ENCODE measurements at regions not wholly inside any gene's neighbourhood (a gene's known extent, or its start where the extent isn't known, plus 50 kb on each side); places are given as distances from the start of the nearest gene placed in this dataset.
"Not testable (repeated sequence)": the region's sequence is repeated elsewhere in the genome, so short reads cannot be mapped to it uniquely, and the experiment has no call there.

GRCh38 chr12:13924286-13924685, 57.1 kb downstream of the GRIN2B start:
- no peak overlapping the region for H3K4me3 ChIP-seq (ENCODE audit: low read length)
- H3K36me3 ChIP-seq (ENCODE audit: control insufficient read depth, insufficient read depth, low read length), result no peaks in the 10 kb centered on the region
- H3K9me3 ChIP-seq (ENCODE audit: control insufficient read depth, low read length), result no peaks in the 10 kb centered on the region

GRCh38 chr12:13918897-13919296, 62.5 kb downstream of the GRIN2B start:
- Histone ChIP-seq H3K9ac (ENCODE audit: low read length) (no peak overlapping the region), H3K27me3 (ENCODE audit: control insufficient read depth, insufficient read depth, low read length) (no peaks in the 10 kb centered on the region), H3K9me3 (ENCODE audit: control insufficient read depth, low read length) (no peaks in the 10 kb centered on the region), H3K4me1 (ENCODE audit: control insufficient read depth, insufficient read depth, low read length) (peaks cover 9% of the 10 kb centered on the region), H3K4me3 (ENCODE audit: low read length) (no peak overlapping the region), H3K36me3 (ENCODE audit: control insufficient read depth, insufficient read depth, low read length) (no peaks in the 10 kb centered on the region)

More at GRCh38 chr12:13924286-13924685, 57.1 kb downstream of the GRIN2B start:
- no peaks in the 10 kb centered on the region for H3K4me1 ChIP-seq (ENCODE audit: control insufficient read depth, insufficient read depth, low read length)
- H3K27me3 ChIP-seq (ENCODE audit: control insufficient read depth, insufficient read depth, low read length), result no peaks in the 10 kb centered on the region
- H3K9ac ChIP-seq (ENCODE audit: low read length), result no peak overlapping the region

- Histone ChIP-seq H3K4me1 (ENCODE audit: control insufficient read depth, insufficient read depth, low read length) (peaks cover 9% of the 10 kb centered on the region), H3K9me3 (ENCODE audit: control insufficient read depth, low read length) (no peaks in the 10 kb centered on the region), H3K9ac (ENCODE audit: low read length) (no peak overlapping the region)
Observed at GRCh38 chr12:13915096-13915495, 66.3 kb downstream of the GRIN2B start.

GRCh38 chr12:13913371-13913770, 68.0 kb downstream of the GRIN2B start:
- H3K36me3 ChIP-seq (ENCODE audit: control insufficient read depth, insufficient read depth, low read length), result no peaks in the 10 kb centered on the region

More at GRCh38 chr12:13915096-13915495, 66.3 kb downstream of the GRIN2B start:
- Histone ChIP-seq H3K36me3 (ENCODE audit: control insufficient read depth, insufficient read depth, low read length) (no peaks in the 10 kb centered on the region), H3K27me3 (ENCODE audit: control insufficient read depth, insufficient read depth, low read length) (no peaks in the 10 kb centered on the region), H3K4me3 (ENCODE audit: low read length) (no peak overlapping the region)

GRCh38 chr12:13911756-13912554, 69.4 kb downstream of the GRIN2B start:
- Histone ChIP-seq H3K27me3 (ENCODE audit: control insufficient read depth, insufficient read depth, low read length) (no peaks in the 10 kb centered on the region), H3K36me3 (ENCODE audit: control insufficient read depth, insufficient read depth, low read length) (no peaks in the 10 kb centered on the region), H3K4me1 (ENCODE audit: control insufficient read depth, insufficient read depth, low read length) (peaks cover 9% of the 10 kb centered on the region), H3K4me3 (ENCODE audit: low read length) (no peak overlapping the region), H3K9me3 (ENCODE audit: control insufficient read depth, low read length) (no peaks in the 10 kb centered on the region), H3K9ac (ENCODE audit: low read length) (no peak overlapping the region)

More at GRCh38 chr12:13913371-13913770, 68.0 kb downstream of the GRIN2B start:
- H3K9me3 ChIP-seq (ENCODE audit: control insufficient read depth, low read length), result no peaks in the 10 kb centered on the region
- peaks cover 9% of the 10 kb centered on the region for H3K4me1 ChIP-seq (ENCODE audit: control insufficient read depth, insufficient read depth, low read length)
- no peaks in the 10 kb centered on the region for H3K27me3 ChIP-seq (ENCODE audit: control insufficient read depth, insufficient read depth, low read length)
- H3K9ac ChIP-seq (ENCODE audit: low read length), result no peak overlapping the region
- no peak overlapping the region for H3K4me3 ChIP-seq (ENCODE audit: low read length)

DNA sequence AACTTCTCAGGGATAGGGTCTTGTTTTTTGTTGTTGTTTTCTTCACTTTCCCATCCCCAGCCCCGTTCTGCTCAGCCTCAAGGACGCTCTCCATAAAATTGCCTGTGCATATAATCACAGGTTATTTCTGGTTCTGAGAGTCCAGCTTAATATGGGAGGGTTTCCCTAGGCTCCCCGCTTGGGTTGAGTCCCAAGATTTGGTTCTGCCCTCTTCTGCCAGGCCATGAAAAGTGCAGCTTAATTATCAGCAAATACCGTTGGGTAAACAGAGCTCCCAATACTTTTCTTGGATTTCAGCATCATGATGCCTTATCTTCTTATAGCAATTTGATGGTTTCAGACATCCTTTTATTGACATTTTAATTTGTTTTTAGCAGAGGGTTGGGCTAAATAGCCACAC, 75.6 kb downstream of the GRIN2B start:
- Histone ChIP-seq H3K36me3 (ENCODE audit: control insufficient read depth, insufficient read depth, low read length) (no peaks in the 10 kb centered on the region), H3K9ac (ENCODE audit: low read length) (no peak overlapping the region), H3K9me3 (ENCODE audit: control insufficient read depth, low read length) (no peaks in the 10 kb centered on the region), H3K4me1 (ENCODE audit: control insufficient read depth, insufficient read depth, low read length) (no peaks in the 10 kb centered on the region), H3K27me3 (ENCODE audit: control insufficient read depth, insufficient read depth, low read length) (no peaks in the 10 kb centered on the region), H3K4me3 (ENCODE audit: low read length) (no peak overlapping the region)

DNA sequence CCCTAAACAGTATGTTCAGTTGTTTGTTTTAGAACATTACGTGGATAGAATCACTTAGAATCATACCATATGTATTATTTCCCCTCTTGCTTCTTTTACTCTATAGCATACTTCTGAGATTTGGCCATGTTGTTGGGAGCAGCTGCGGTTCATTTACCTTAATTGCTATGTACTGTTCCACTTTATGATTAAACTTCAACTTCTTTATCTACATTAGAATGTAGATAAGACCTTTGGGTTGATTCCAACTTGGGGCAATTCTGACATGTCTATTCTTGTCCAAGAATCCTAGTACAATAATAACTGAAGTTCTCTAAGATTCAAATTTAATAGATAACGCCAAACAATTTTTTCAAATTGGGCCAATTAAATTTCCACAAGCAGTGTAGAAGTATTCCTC, 80.7 kb downstream of the GRIN2B start:
- H3K9me3 ChIP-seq (ENCODE audit: control insufficient read depth, low read length), result no peaks in the 10 kb centered on the region
- H3K4me3 ChIP-seq (ENCODE audit: low read length), result no peak overlapping the region
- H3K27me3 ChIP-seq (ENCODE audit: control insufficient read depth, insufficient read depth, low read length), result no peaks in the 10 kb centered on the region
- H3K9ac ChIP-seq (ENCODE audit: low read length), result no peak overlapping the region
- peaks cover under 1% of the 10 kb centered on the region for H3K4me1 ChIP-seq (ENCODE audit: control insufficient read depth, insufficient read depth, low read length)
- H3K36me3 ChIP-seq (ENCODE audit: control insufficient read depth, insufficient read depth, low read length), result no peaks in the 10 kb centered on the region

GRCh38 chr12:13898387-13898786, 83.0 kb downstream of the GRIN2B start:
- not testable (repeated sequence) for H3K4me3 ChIP-seq (ENCODE audit: low read length); H3K36me3 ChIP-seq (ENCODE audit: control insufficient read depth, insufficient read depth, low read length); H3K4me1 ChIP-seq (ENCODE audit: control insufficient read depth, insufficient read depth, low read length); H3K9ac ChIP-seq (ENCODE audit: low read length); H3K9me3 ChIP-seq (ENCODE audit: control insufficient read depth, low read length); H3K27me3 ChIP-seq (ENCODE audit: control insufficient read depth, insufficient read depth, low read length)

DNA sequence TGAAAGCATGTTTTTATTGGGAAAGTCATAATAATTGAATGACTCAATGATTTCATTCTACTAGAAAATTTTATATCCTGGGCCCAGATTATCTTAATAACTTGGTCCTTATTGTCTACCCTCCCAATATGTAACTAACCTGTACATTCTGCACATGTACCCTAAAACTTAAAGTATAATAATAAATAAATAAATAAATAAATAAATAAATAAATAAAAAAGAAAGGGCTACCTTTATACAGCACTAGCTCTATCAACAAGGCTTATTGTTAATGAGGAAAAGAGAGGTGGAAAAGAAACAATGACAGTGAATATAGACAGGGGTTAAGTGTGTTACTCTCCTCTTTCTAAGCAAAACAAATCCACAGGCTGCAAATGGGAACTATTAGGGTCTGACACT, 83.6 kb downstream of the GRIN2B start:
- peaks cover 7% of the 10 kb centered on the region for H3K4me1 ChIP-seq (ENCODE audit: control insufficient read depth, insufficient read depth, low read length)
- no peaks in the 10 kb centered on the region for H3K36me3 ChIP-seq (ENCODE audit: control insufficient read depth, insufficient read depth, low read length)
- H3K9ac ChIP-seq (ENCODE audit: low read length), result no peak overlapping the region
- H3K27me3 ChIP-seq (ENCODE audit: control insufficient read depth, insufficient read depth, low read length), result no peaks in the 10 kb centered on the region
- no peak overlapping the region for H3K4me3 ChIP-seq (ENCODE audit: low read length)
- no peaks in the 10 kb centered on the region for H3K9me3 ChIP-seq (ENCODE audit: control insufficient read depth, low read length)

DNA sequence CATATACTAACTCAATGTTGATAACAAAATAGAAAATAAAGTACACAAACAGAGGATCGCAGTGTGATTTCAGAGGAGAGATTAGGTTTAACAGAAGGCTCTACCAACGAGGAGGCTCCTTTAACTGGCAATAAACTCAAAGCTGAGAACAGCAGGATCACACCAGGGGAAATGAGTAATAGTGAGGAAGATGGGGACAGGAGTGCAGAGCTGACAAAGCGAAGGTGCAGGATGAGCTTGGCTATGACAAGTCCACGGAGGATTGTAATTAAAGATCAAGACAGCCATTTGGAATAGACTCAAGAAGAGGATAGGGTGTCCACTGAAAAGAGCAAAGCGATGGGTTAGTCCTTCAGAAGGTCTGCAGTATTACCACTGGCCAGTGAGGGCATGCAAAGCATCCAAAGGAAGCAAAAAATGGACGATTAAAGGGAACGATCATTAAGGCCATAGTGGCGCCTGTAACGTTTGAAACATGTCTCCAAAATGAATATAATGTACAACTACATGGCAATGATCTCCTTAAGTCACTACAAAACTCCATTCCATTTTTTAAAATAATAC, 85.3 kb downstream of the GRIN2B start:
- Histone ChIP-seq H3K9me3 (ENCODE audit: control insufficient read depth, low read length) (no peaks in the 10 kb centered on the region), H3K4me1 (ENCODE audit: control insufficient read depth, insufficient read depth, low read length) (peaks cover 7% of the 10 kb centered on the region), H3K36me3 (ENCODE audit: control insufficient read depth, insufficient read depth, low read length) (no peaks in the 10 kb centered on the region), H3K4me3 (ENCODE audit: low read length) (no peak overlapping the region), H3K27me3 (ENCODE audit: control insufficient read depth, insufficient read depth, low read length) (no peaks in the 10 kb centered on the region), H3K9ac (ENCODE audit: low read length) (no peak overlapping the region)

DNA sequence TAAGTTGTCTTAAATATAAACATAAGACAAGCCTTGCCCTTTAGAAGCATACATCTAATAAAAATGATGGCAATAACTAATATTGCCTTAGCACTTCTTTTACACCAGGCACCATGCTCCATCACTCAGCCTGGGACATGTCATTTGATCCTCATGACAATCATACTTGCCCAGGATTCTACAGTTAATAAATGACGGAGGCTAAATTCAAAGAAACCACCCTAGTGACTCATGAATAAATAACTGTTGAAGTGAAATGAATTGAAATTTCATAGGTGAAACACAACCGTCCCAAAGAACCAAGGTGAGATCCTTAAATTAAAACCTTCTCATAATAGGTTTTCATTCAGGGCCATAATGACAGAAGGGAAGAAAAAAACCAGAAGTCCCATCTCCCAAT, 89.5 kb downstream of the GRIN2B start:
- Histone ChIP-seq H3K4me3 (ENCODE audit: low read length) (no peak overlapping the region), H3K4me1 (ENCODE audit: control insufficient read depth, insufficient read depth, low read length) (peaks cover 7% of the 10 kb centered on the region), H3K36me3 (ENCODE audit: control insufficient read depth, insufficient read depth, low read length) (no peaks in the 10 kb centered on the region), H3K9ac (ENCODE audit: low read length) (no peak overlapping the region), H3K27me3 (ENCODE audit: control insufficient read depth, insufficient read depth, low read length) (no peaks in the 10 kb centered on the region), H3K9me3 (ENCODE audit: control insufficient read depth, low read length) (no peaks in the 10 kb centered on the region)

DNA sequence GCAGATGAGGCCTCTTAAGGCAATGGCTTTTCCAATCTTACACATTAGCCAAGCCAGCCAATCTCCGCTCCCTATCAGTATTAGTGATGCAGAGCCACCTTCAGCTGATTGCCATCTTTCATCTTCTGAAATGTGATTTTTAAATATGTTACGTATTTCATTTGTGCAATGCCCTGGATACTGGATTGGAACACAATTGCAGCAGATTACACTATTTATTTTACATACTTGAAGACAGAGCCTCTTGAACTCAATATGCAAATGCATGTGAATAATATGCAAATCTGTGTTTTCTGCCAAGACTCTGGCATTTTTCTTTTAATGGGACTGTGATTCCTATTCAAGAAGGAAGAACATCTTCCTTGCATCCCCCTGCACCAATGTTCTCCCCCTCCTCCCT, 90.5 kb downstream of the GRIN2B start:
- peaks cover 7% of the 10 kb centered on the region for H3K4me1 ChIP-seq (ENCODE audit: control insufficient read depth, insufficient read depth, low read length)
- H3K4me3 ChIP-seq (ENCODE audit: low read length), result no peak overlapping the region
- no peaks in the 10 kb centered on the region for H3K27me3 ChIP-seq (ENCODE audit: control insufficient read depth, insufficient read depth, low read length)
- no peak overlapping the region for H3K9ac ChIP-seq (ENCODE audit: low read length)
- H3K36me3 ChIP-seq (ENCODE audit: control insufficient read depth, insufficient read depth, low read length), result no peaks in the 10 kb centered on the region
- H3K9me3 ChIP-seq (ENCODE audit: control insufficient read depth, low read length), result no peaks in the 10 kb centered on the region

Data from mucosa of stomach (tissue), 1 donor.